ENCODE measurements at regions not wholly inside any gene's neighbourhood (a gene's known extent, or its start where the extent isn't known, plus 50 kb on each side); places are given as distances from the start of the nearest gene placed in this dataset.

DNA sequence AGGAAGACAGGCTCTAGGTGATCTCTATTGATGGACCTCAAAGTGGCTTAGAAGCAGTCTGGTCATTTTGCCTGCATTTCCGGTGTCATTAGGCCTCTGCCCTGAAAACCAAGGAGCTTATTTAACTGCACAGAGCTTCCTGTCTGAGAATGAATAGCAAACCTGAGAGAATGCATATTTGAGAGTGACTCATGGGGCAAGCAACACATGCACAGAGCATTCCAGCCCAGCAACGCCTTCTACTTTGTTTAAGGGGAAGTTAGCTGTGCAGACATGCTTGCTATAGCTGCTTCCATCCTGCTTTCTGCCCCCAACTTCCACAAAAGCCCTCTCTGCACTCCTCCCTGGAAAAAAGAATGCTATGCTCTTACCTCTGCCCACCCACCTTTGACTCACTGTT lies 232.8 kb downstream of the GRB14 start:
- Histone ChIP-seq H3K4me3 (ENCODE audit: low read length in 2 of 2) (no peak overlapping the region), H3K4me1 (ENCODE audit: control insufficient read depth in 2 of 2, insufficient read depth in 2 of 2, low read length in 2 of 2) (no peaks in the 10 kb centered on the region), H3K9ac (ENCODE audit: low read depth in 1 of 2, low read length in 2 of 2) (no peak overlapping the region), H3K27ac (ENCODE audit: low read depth in 2 of 2, low read length in 2 of 2) (no peak overlapping the region), H3K36me3 (ENCODE audit: control insufficient read depth in 2 of 2, insufficient read depth in 2 of 2, low read length in 2 of 2) (no peaks in the 10 kb centered on the region), H3K9me3 (ENCODE audit: control insufficient read depth in 2 of 2, low read length in 2 of 2) (no peaks in the 10 kb centered on the region), H3K27me3 (ENCODE audit: control insufficient read depth in 2 of 2, insufficient read depth in 2 of 2, low read length in 2 of 2) (no peaks in the 10 kb centered on the region)

DNA sequence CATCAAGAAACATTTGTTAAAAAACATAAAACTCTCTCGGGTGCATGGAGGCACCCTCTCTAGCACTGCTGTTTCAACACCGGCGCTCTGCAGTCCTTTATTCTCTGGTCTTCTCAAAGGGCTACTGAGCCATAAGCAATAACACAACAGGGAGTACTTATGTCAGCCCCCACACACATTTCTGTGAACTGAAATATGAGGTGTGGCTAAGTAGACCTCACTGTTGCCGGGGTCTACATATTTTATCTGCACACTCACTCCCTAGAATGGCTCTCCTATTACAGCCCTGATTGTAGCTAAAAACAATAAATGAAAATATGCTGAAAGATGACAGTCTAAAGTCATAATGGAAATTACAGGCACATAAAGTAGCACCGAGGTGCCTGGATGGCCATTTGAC lies 235.1 kb downstream of the GRB14 start:
- H3K4me1 ChIP-seq (ENCODE audit: control insufficient read depth in 2 of 2, insufficient read depth in 2 of 2, low read length in 2 of 2): no peaks in the 10 kb centered on the region
- H3K27ac ChIP-seq (ENCODE audit: low read depth in 2 of 2, low read length in 2 of 2): no peak overlapping the region
- H3K4me3 ChIP-seq (ENCODE audit: low read length in 2 of 2): no peak overlapping the region
- H3K9me3 ChIP-seq (ENCODE audit: control insufficient read depth in 2 of 2, low read length in 2 of 2): no peaks in the 10 kb centered on the region
- H3K9ac ChIP-seq (ENCODE audit: low read depth in 1 of 2, low read length in 2 of 2): no peak overlapping the region
- H3K36me3 ChIP-seq (ENCODE audit: control insufficient read depth in 2 of 2, insufficient read depth in 2 of 2, low read length in 2 of 2): no peaks in the 10 kb centered on the region
- H3K27me3 ChIP-seq (ENCODE audit: control insufficient read depth in 2 of 2, insufficient read depth in 2 of 2, low read length in 2 of 2): no peaks in the 10 kb centered on the region

- Histone ChIP-seq H3K9ac (ENCODE audit: low read depth in 1 of 2, low read length in 2 of 2) (no peak overlapping the region), H3K4me3 (ENCODE audit: low read length in 2 of 2) (no peak overlapping the region), H3K27ac (ENCODE audit: low read depth in 2 of 2, low read length in 2 of 2) (no peak overlapping the region)
Measured at GRCh38 chr2:164384434-164384833, 236.8 kb downstream of the GRB14 start.

DNA sequence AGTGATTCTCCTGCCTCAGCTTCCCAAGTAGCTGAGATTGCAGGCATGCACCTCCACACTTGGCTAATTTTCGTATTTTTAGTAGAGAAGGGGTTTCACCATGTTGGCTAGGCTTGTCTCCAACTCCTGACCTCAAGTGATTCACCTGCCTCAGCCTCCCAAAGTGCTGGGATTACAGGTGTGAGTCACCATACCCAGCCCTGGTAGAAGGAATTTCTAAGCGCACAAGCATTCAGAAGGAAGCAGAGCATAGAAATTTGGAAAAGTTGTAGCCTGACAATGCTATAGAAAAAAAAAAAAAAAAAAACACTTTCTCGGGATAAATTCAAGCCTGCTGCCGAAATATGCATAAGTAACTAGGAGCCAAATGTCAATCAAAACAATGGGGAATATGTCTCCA lies 249.4 kb downstream of the GRB14 start:
- H3K27me3 ChIP-seq (ENCODE audit: control insufficient read depth in 2 of 2, insufficient read depth in 2 of 2, low read length in 2 of 2): no peaks in the 10 kb centered on the region

More at GRCh38 chr2:164384434-164384833, 236.8 kb downstream of the GRB14 start:
- Histone ChIP-seq H3K9me3 (ENCODE audit: control insufficient read depth in 2 of 2, low read length in 2 of 2) (no peaks in the 10 kb centered on the region), H3K27me3 (ENCODE audit: control insufficient read depth in 2 of 2, insufficient read depth in 2 of 2, low read length in 2 of 2) (no peaks in the 10 kb centered on the region), H3K4me1 (ENCODE audit: control insufficient read depth in 2 of 2, insufficient read depth in 2 of 2, low read length in 2 of 2) (no peaks in the 10 kb centered on the region), H3K36me3 (ENCODE audit: control insufficient read depth in 2 of 2, insufficient read depth in 2 of 2, low read length in 2 of 2) (no peaks in the 10 kb centered on the region)

DNA sequence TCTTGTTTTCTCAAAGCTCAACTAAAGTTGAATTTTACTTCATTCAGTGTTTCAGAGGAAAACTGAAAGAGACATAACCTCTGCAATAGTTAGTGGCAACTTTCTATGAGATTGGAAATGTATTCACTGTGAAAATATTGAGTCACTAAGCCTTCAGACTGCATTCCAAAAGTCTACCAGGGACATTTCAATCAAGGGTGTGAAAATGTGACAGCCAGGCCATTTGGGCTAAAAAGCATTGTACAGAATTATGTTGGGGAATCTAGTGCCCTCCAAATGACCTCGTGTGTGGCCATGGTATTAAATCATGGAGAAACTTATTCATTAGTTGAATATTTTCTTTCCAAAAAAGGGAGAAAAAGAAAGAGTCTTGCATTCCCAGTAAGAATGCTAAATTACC lies 251.9 kb downstream of the GRB14 start:
- H3K27ac ChIP-seq (ENCODE audit: low read depth in 2 of 2, low read length in 2 of 2): no peak overlapping the region
- no peaks in the 10 kb centered on the region for H3K9me3 ChIP-seq (ENCODE audit: control insufficient read depth in 2 of 2, low read length in 2 of 2)
- H3K36me3 ChIP-seq (ENCODE audit: control insufficient read depth in 2 of 2, insufficient read depth in 2 of 2, low read length in 2 of 2): no peaks in the 10 kb centered on the region
- no peaks in the 10 kb centered on the region for H3K4me1 ChIP-seq (ENCODE audit: control insufficient read depth in 2 of 2, insufficient read depth in 2 of 2, low read length in 2 of 2)
- H3K9ac ChIP-seq (ENCODE audit: low read depth in 1 of 2, low read length in 2 of 2): no peak overlapping the region
- H3K27me3 ChIP-seq (ENCODE audit: control insufficient read depth in 2 of 2, insufficient read depth in 2 of 2, low read length in 2 of 2): no peaks in the 10 kb centered on the region
- no peak overlapping the region for H3K4me3 ChIP-seq (ENCODE audit: low read length in 2 of 2)

More for the DNA sequence above, 249.4 kb downstream of the GRB14 start:
- no peak overlapping the region for H3K27ac ChIP-seq (ENCODE audit: low read depth in 2 of 2, low read length in 2 of 2)
- H3K9me3 ChIP-seq (ENCODE audit: control insufficient read depth in 2 of 2, low read length in 2 of 2): no peaks in the 10 kb centered on the region
- no peak overlapping the region for H3K4me3 ChIP-seq (ENCODE audit: low read length in 2 of 2)
- no peak overlapping the region for H3K9ac ChIP-seq (ENCODE audit: low read depth in 1 of 2, low read length in 2 of 2)
- H3K36me3 ChIP-seq (ENCODE audit: control insufficient read depth in 2 of 2, insufficient read depth in 2 of 2, low read length in 2 of 2): no peaks in the 10 kb centered on the region
- no peaks in the 10 kb centered on the region for H3K4me1 ChIP-seq (ENCODE audit: control insufficient read depth in 2 of 2, insufficient read depth in 2 of 2, low read length in 2 of 2)

DNA sequence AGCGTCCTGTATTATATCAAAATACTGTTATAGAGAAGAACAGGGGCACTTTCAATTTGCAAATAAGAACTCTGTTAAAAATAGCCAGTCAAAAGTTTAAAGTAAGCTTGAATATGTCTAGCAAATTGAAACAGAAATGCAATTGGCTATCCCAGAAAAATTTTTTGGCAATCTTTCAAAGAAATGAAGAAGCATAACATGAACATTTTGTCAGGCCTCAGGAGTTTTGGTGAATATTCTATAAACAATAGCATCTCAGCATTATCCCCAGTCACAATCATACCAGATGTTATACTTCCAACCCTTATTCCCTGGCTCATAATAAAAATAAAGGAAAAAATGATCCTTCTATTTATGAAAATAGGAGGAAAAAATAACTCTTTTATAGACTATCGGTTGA lies 252.4 kb downstream of the GRB14 start:
- Histone ChIP-seq H3K27me3 (ENCODE audit: control insufficient read depth in 2 of 2, insufficient read depth in 2 of 2, low read length in 2 of 2) (no peaks in the 10 kb centered on the region), H3K9me3 (ENCODE audit: control insufficient read depth in 2 of 2, low read length in 2 of 2) (no peaks in the 10 kb centered on the region), H3K4me3 (ENCODE audit: low read length in 2 of 2) (no peak overlapping the region), H3K4me1 (ENCODE audit: control insufficient read depth in 2 of 2, insufficient read depth in 2 of 2, low read length in 2 of 2) (no peaks in the 10 kb centered on the region), H3K27ac (ENCODE audit: low read depth in 2 of 2, low read length in 2 of 2) (no peak overlapping the region), H3K9ac (ENCODE audit: low read depth in 1 of 2, low read length in 2 of 2) (no peak overlapping the region), H3K36me3 (ENCODE audit: control insufficient read depth in 2 of 2, insufficient read depth in 2 of 2, low read length in 2 of 2) (no peaks in the 10 kb centered on the region)

- no peak overlapping the region for H3K27ac ChIP-seq (ENCODE audit: low read depth in 2 of 2, low read length in 2 of 2)
Measured at GRCh38 chr2:164363646-164364045, 257.6 kb downstream of the GRB14 start.

GRCh38 chr2:164351536-164351935 lies 269.7 kb downstream of the GRB14 start:
- no peak overlapping the region for H3K27ac ChIP-seq (ENCODE audit: low read depth in 2 of 2, low read length in 2 of 2)
- H3K4me1 ChIP-seq (ENCODE audit: control insufficient read depth in 2 of 2, insufficient read depth in 2 of 2, low read length in 2 of 2): no peaks in the 10 kb centered on the region
- H3K27me3 ChIP-seq (ENCODE audit: control insufficient read depth in 2 of 2, insufficient read depth in 2 of 2, low read length in 2 of 2): no peaks in the 10 kb centered on the region
- H3K4me3 ChIP-seq (ENCODE audit: low read length in 2 of 2): no peak overlapping the region
- H3K9me3 ChIP-seq (ENCODE audit: control insufficient read depth in 2 of 2, low read length in 2 of 2): no peaks in the 10 kb centered on the region
- no peaks in the 10 kb centered on the region for H3K36me3 ChIP-seq (ENCODE audit: control insufficient read depth in 2 of 2, insufficient read depth in 2 of 2, low read length in 2 of 2)
- no peak overlapping the region for H3K9ac ChIP-seq (ENCODE audit: low read depth in 1 of 2, low read length in 2 of 2)

More at GRCh38 chr2:164363646-164364045, 257.6 kb downstream of the GRB14 start:
- H3K4me1 ChIP-seq (ENCODE audit: control insufficient read depth in 2 of 2, insufficient read depth in 2 of 2, low read length in 2 of 2): no peaks in the 10 kb centered on the region
- no peaks in the 10 kb centered on the region for H3K27me3 ChIP-seq (ENCODE audit: control insufficient read depth in 2 of 2, insufficient read depth in 2 of 2, low read length in 2 of 2)
- H3K36me3 ChIP-seq (ENCODE audit: control insufficient read depth in 2 of 2, insufficient read depth in 2 of 2, low read length in 2 of 2): no peaks in the 10 kb centered on the region
- H3K9me3 ChIP-seq (ENCODE audit: control insufficient read depth in 2 of 2, low read length in 2 of 2): no peaks in the 10 kb centered on the region
- no peak overlapping the region for H3K9ac ChIP-seq (ENCODE audit: low read depth in 1 of 2, low read length in 2 of 2)
- no peak overlapping the region for H3K4me3 ChIP-seq (ENCODE audit: low read length in 2 of 2)

DNA sequence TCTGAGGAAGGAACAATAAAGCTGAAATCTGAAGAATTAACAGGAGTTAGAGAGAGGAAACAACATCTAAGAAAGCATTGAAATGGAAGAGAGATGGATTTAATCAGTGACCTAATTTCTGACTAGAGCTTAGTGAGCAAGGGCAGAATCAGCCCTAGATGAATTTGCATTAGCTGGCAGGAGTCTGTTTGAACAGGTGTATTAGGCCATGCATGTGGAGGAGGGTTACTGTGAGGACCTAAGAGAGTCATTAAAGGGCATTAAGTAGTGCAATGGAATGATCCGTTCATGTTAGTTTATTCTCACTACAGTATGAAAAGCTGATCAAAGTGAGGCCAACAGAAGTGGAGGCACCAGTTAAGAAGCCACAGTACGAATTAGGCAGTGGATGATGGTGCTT lies 285.3 kb downstream of the GRB14 start:
- Histone ChIP-seq H3K9ac (ENCODE audit: low read depth in 1 of 2, low read length in 2 of 2) (no peak overlapping the region), H3K27ac (ENCODE audit: low read depth in 2 of 2, low read length in 2 of 2) (no peak overlapping the region), H3K4me3 (ENCODE audit: low read length in 2 of 2) (no peak overlapping the region), H3K36me3 (ENCODE audit: control insufficient read depth in 2 of 2, insufficient read depth in 2 of 2, low read length in 2 of 2) (no peaks in the 10 kb centered on the region), H3K9me3 (ENCODE audit: control insufficient read depth in 2 of 2, low read length in 2 of 2) (no peaks in the 10 kb centered on the region), H3K4me1 (ENCODE audit: control insufficient read depth in 2 of 2, insufficient read depth in 2 of 2, low read length in 2 of 2) (no peaks in the 10 kb centered on the region), H3K27me3 (ENCODE audit: control insufficient read depth in 2 of 2, insufficient read depth in 2 of 2, low read length in 2 of 2) (no peaks in the 10 kb centered on the region)

- no peak overlapping the region for H3K9ac ChIP-seq (ENCODE audit: low read depth in 1 of 2, low read length in 2 of 2)
- no peak overlapping the region for H3K27ac ChIP-seq (ENCODE audit: low read depth in 2 of 2, low read length in 2 of 2)
- no peaks in the 10 kb centered on the region for H3K9me3 ChIP-seq (ENCODE audit: control insufficient read depth in 2 of 2, low read length in 2 of 2)
- no peaks in the 10 kb centered on the region for H3K4me1 ChIP-seq (ENCODE audit: control insufficient read depth in 2 of 2, insufficient read depth in 2 of 2, low read length in 2 of 2)
- no peaks in the 10 kb centered on the region for H3K36me3 ChIP-seq (ENCODE audit: control insufficient read depth in 2 of 2, insufficient read depth in 2 of 2, low read length in 2 of 2)
- no peaks in the 10 kb centered on the region for H3K27me3 ChIP-seq (ENCODE audit: control insufficient read depth in 2 of 2, insufficient read depth in 2 of 2, low read length in 2 of 2)
- no peak overlapping the region for H3K4me3 ChIP-seq (ENCODE audit: low read length in 2 of 2)
Measured at GRCh38 chr2:164335128-164335527, 286.2 kb downstream of the GRB14 start.

- no peak overlapping the region for H3K9ac ChIP-seq (ENCODE audit: low read depth in 1 of 2, low read length in 2 of 2)
- H3K4me1 ChIP-seq (ENCODE audit: control insufficient read depth in 2 of 2, insufficient read depth in 2 of 2, low read length in 2 of 2): no peaks in the 10 kb centered on the region
- H3K27me3 ChIP-seq (ENCODE audit: control insufficient read depth in 2 of 2, insufficient read depth in 2 of 2, low read length in 2 of 2): no peaks in the 10 kb centered on the region
- H3K9me3 ChIP-seq (ENCODE audit: control insufficient read depth in 2 of 2, low read length in 2 of 2): no peaks in the 10 kb centered on the region
- no peak overlapping the region for H3K27ac ChIP-seq (ENCODE audit: low read depth in 2 of 2, low read length in 2 of 2)
- no peak overlapping the region for H3K4me3 ChIP-seq (ENCODE audit: low read length in 2 of 2)
- H3K36me3 ChIP-seq (ENCODE audit: control insufficient read depth in 2 of 2, insufficient read depth in 2 of 2, low read length in 2 of 2): no peaks in the 10 kb centered on the region
Measured at GRCh38 chr2:164328310-164328709, 293.0 kb downstream of the GRB14 start.
